ENCODE measurements at regions not wholly inside any gene's neighbourhood (a gene's known extent, or its start where the extent isn't known, plus 50 kb on each side); places are given as distances from the start of the nearest gene placed in this dataset.

DNA sequence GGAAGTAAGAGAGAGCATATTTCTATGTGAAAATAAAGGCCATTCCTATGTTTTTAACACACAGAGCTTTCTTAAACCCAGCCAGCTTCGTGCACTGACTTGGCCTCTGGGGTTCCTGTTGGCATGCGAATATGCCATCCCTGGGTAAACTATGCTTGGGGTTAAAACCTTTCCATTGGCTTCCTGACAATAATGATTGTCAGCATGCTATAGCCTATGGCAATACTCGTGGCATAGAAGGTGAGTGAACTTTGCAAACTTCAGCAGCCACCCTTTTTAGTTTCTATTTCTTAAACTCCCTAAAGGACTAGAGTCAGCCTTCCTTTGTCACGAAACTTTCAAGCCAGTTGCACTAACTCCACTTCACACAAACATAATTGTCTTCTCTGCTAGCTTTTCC lies 148.4 kb upstream of the RGS6 start:
- no peak overlapping the region for H3K4me3 ChIP-seq (ENCODE audit: low read depth, low read length)
- no peak for DNase-seq (ENCODE audit: low read depth)
- TF ChIP-seq, protein P1, sequence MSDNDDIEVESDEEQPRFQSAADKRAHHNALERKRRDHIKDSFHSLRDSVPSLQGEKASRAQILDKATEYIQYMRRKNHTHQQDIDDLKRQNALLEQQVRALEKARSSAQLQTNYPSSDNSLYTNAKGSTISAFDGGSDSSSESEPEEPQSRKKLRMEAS (IDR thresholded peaks at IDR 0.05; ENCODE audit: low read depth, low read length) = no peak
- TF ChIP-seq, protein P2, sequence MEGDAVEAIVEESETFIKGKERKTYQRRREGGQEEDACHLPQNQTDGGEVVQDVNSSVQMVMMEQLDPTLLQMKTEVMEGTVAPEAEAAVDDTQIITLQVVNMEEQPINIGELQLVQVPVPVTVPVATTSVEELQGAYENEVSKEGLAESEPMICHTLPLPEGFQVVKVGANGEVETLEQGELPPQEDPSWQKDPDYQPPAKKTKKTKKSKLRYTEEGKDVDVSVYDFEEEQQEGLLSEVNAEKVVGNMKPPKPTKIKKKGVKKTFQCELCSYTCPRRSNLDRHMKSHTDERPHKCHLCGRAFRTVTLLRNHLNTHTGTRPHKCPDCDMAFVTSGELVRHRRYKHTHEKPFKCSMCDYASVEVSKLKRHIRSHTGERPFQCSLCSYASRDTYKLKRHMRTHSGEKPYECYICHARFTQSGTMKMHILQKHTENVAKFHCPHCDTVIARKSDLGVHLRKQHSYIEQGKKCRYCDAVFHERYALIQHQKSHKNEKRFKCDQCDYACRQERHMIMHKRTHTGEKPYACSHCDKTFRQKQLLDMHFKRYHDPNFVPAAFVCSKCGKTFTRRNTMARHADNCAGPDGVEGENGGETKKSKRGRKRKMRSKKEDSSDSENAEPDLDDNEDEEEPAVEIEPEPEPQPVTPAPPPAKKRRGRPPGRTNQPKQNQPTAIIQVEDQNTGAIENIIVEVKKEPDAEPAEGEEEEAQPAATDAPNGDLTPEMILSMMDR (IDR thresholded peaks at IDR 0.05; ENCODE audit: low read depth, low read length) = no peak
- no peak for TF ChIP-seq POLR2A (IDR thresholded peaks at IDR 0.05; ENCODE audit: extremely low read depth, insufficient read length)
- no peak for TF ChIP-seq MYC (IDR thresholded peaks at IDR 0.05; ENCODE audit: low read depth, low read length)

DNA sequence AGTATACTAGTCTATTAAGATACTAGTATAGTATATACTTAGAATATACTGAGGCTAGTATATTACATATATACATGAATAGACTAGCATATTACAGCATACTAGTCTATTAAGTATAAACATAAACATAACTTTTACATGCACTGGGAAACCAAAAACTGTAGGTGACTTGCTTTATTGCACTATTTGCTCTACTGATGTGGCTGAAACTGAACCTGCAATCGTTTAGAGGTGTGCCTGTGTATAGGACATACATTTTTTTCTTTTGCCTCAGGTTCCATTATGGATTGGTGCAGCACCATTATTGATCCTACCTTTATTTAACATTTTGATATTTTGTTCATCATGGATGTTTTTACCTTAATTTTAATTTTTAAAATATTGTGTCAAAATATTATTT lies 143.2 kb upstream of the RGS6 start:
- no peak for TF ChIP-seq POLR2A (IDR thresholded peaks at IDR 0.05; ENCODE audit: extremely low read depth, insufficient read length)
- TF ChIP-seq, protein P2 (IDR thresholded peaks at IDR 0.05; ENCODE audit: low read depth, low read length) = no peak
- TF ChIP-seq, protein P1 (IDR thresholded peaks at IDR 0.05; ENCODE audit: low read depth, low read length) = no peak
- TF ChIP-seq MYC (IDR thresholded peaks at IDR 0.05; ENCODE audit: low read depth, low read length) = no peak
- DNase-seq (ENCODE audit: low read depth) = no peak
- no peak overlapping the region for H3K4me3 ChIP-seq (ENCODE audit: low read depth, low read length)

DNA sequence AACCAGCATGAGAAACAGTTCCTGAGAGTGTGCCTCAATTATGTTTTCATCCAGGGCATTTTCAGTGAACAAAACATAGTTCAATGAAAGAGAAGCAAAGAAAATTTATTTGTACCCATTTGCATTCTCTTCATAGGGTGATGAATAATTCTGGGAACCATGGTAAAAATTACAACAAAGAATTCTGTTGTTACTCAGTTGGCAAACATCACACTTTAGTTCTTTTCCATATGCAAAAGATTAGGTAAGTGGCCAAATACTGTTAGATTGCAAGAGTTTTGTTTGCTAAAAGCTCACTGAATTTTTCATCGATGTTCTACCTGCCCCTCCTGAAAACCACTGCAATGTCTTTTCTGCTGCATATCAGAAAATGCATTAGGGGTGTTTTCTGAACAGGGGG lies 132.4 kb upstream of the RGS6 start:
- no peak overlapping the region for H3K4me3 ChIP-seq (ENCODE audit: low read depth, low read length)
- TF ChIP-seq POLR2A (IDR thresholded peaks at IDR 0.05; ENCODE audit: extremely low read depth, insufficient read length) (no peak), MYC (IDR thresholded peaks at IDR 0.05; ENCODE audit: low read depth, low read length) (no peak)
- TF ChIP-seq, protein P2 (IDR thresholded peaks at IDR 0.05; ENCODE audit: low read depth, low read length) = no peak
- TF ChIP-seq, protein P1 (IDR thresholded peaks at IDR 0.05; ENCODE audit: low read depth, low read length) = no peak
- DNase-seq (ENCODE audit: low read depth) = no peak

DNA sequence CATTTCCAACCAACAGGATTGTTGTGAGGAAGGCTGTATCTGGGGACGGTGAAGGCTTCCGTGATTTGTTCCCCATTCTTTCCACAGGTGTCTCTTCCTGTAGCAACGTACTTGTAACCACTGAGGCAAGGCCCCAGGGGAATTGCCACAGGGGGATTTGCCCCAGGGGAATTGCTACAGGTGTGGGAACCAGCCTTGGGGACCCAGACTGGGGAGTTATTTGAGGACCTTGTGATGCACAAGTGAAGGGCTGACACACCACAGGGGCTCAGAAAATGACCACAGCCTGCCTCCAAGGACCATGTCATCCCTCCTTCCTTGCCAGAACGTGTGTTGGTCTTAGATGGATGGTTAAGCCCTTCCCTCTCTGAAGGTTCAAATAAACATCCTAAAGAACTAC lies 131.4 kb upstream of the RGS6 start:
- no peak for DNase-seq (ENCODE audit: low read depth)
- no peak for TF ChIP-seq MYC (IDR thresholded peaks at IDR 0.05; ENCODE audit: low read depth, low read length)
- TF ChIP-seq POLR2A (IDR thresholded peaks at IDR 0.05; ENCODE audit: extremely low read depth, insufficient read length) = no peak
- TF ChIP-seq, protein P1 (IDR thresholded peaks at IDR 0.05; ENCODE audit: low read depth, low read length) = no peak
- TF ChIP-seq, protein P2 (IDR thresholded peaks at IDR 0.05; ENCODE audit: low read depth, low read length) = no peak
- no peak overlapping the region for H3K4me3 ChIP-seq (ENCODE audit: low read depth, low read length)

DNA sequence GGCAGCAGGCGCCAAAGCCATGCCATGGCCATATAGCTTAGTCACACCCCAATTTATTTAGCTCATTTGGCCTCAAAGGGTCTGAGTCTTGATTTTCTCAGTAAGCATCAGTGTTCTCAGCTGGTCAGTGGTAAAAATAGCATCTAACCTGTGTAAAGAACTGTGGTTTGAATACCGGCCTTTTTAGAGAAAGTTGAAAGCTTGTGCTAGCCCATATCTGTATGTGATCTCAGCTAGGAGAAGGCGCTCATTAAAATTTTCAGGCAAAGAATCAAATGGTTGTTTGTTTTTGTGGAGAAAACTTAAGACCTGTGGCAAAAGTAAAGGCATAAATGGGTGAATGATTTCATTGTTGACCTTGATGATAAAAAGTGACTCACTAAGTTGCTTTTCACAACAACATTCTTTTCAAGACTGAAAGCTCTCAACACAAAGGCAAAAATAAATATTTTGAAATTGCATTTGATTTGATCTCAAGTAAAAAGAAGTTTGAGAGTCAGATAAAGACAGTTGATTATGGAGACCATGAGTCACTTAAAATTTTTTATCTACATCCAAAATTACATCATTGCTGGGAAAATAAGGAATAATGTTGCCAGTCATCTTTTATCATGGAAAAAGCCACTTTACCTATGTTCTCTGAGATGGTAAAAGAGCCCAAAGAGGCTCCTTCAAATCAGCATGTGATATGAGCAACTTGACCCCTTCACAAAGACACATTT lies 128.5 kb upstream of the RGS6 start:
- no peak for DNase-seq (ENCODE audit: low read depth)
- no peak overlapping the region for H3K4me3 ChIP-seq (ENCODE audit: low read depth, low read length)
- TF ChIP-seq MYC (IDR thresholded peaks at IDR 0.05; ENCODE audit: low read depth, low read length) (no peak), POLR2A (IDR thresholded peaks at IDR 0.05; ENCODE audit: extremely low read depth, insufficient read length) (no peak)
- TF ChIP-seq, protein P1 (IDR thresholded peaks at IDR 0.05; ENCODE audit: low read depth, low read length) = no peak
- TF ChIP-seq, protein P2 (IDR thresholded peaks at IDR 0.05; ENCODE audit: low read depth, low read length) = no peak

Data from NB4 (cell line).